Stomach (tissue), 8 donors: ENCODE measurements at regions not wholly inside any gene's neighbourhood (a gene's known extent, or its start where the extent isn't known, plus 50 kb on each side); places are given as distances from the start of the nearest gene placed in this dataset.

Experiments
- DNase-seq, 2 donors: peaks; one replicate each; pipeline versions ENCODE4 v3.0.0 to v3.0.0-alpha.2; 2013 to 2019
- H3K27ac ChIP-seq, 5 donors: fragments of 200-600 bp in 4 of 5; sonication (generic) in 4 of 5; one replicate each; pipeline ENCODE4 v1.5.1; 2013 to 2019; ENCODE audit warnings: mild to moderate bottlenecking in 1 of 5, moderate library complexity in 1 of 5
- H3K27me3 ChIP-seq, 3 donors: fragments of 200-600 bp; sonication (generic); one replicate each; pipeline ENCODE4 v1.5.1; 2017 to 2019; ENCODE audit warnings: mixed run types in 1 of 3
- H3K36me3 ChIP-seq, 4 donors: fragments of 200-600 bp; sonication (generic); 1 replicate in 3 of 4; 2 replicates in 1 of 4; pipeline ENCODE4 v1.5.1; 2016 to 2019
- H3K4me1 ChIP-seq, 4 donors: fragments of 200-600 bp; sonication (generic); one replicate each; pipeline ENCODE4 v1.5.1; 2016 to 2019
- H3K4me3 ChIP-seq, 4 donors: fragments of 200-600 bp; sonication (generic) in 3 of 4; one replicate each; pipeline ENCODE4 v1.5.1; 2016 to 2019; ENCODE audit warnings: mild to moderate bottlenecking in 1 of 4
- H3K9me3 ChIP-seq, 4 donors: fragments of 200-600 bp; sonication (generic); one replicate each; pipeline ENCODE4 v1.5.1; 2016 to 2019
- EP300 ChIP-seq: sonication (generic); formaldehyde crosslinking; IDR thresholded peaks from one replicate; pipeline ENCODE4 v1.6.1; 2017; ENCODE audit warnings: antibody characterized with exemption
- POLR2A ChIP-seq, 4 donors: fragments of 450-650 bp; IDR thresholded peaks; one replicate each; pipeline ENCODE4 v1.6.1; 2016; ENCODE audit warnings: antibody characterized with exemption in 4 of 4, control low read depth in 2 of 4, mild to moderate bottlenecking in 1 of 4, moderate library complexity in 1 of 4
- POLR2AphosphoS5 ChIP-seq, 3 donors: sonication (generic); formaldehyde crosslinking; IDR thresholded peaks; one replicate each; pipeline ENCODE4 v1.6.1; 2016; ENCODE audit warnings: antibody characterized with exemption in 3 of 3
- WGBS, 5 donors: extraction: QIAGEN DNeasy Blood & Tissue Kit in 3 of 5; methylation state at CpG; one replicate each; pipeline versions ENCODE4 v1.1.5 to v1.1.7; 2013 to 2018; 5-methylcytosine and 5-hydroxymethylcytosine counted together
- intact Hi-C: fragments of 100-400 bp; cut with DNase I; formaldehyde crosslinking; loops from one replicate; pipeline ENCODE4 v1.15.1; 2023; ENCODE audit warnings: low total_unique reads
- TF ChIP-seq, protein P1 (sequence below), 7 experiments: fragments of 450-650 bp in 4 of 7; fragments of 200-600 bp in 3 of 7; sonication (generic) in 3 of 7; IDR thresholded peaks; one replicate each; pipeline ENCODE4 v1.5.1; 2016 to 2019; ENCODE audit warnings: antibody characterized with exemption in 7 of 7, control low read depth in 2 of 7, mild to moderate bottlenecking in 1 of 7
- donor health status: healthy with polysubstance abuse.
- donor health status: Bipolar disorder and iron deficiency.
- donor health status: healthy.

- intact Hi-C loops: no loop called here
- no peaks in the 10 kb centered on the region for H3K36me3 ChIP-seq
Measured at GRCh38 chr14:60563113-60563512, 54.2 kb downstream of the SIX6 start.

GRCh38 chr14:60565211-60565610 lies 56.3 kb downstream of the SIX6 start:
- 42 to 61% (median 52%) methylated on average over 6 of the region's 6 CpGs for WGBS, 5 donors
- no peaks in the 10 kb centered on the region for H3K9me3 ChIP-seq
- no peak for TF ChIP-seq POLR2A (IDR thresholded peaks at IDR 0.05)
- TF ChIP-seq, protein P1, sequence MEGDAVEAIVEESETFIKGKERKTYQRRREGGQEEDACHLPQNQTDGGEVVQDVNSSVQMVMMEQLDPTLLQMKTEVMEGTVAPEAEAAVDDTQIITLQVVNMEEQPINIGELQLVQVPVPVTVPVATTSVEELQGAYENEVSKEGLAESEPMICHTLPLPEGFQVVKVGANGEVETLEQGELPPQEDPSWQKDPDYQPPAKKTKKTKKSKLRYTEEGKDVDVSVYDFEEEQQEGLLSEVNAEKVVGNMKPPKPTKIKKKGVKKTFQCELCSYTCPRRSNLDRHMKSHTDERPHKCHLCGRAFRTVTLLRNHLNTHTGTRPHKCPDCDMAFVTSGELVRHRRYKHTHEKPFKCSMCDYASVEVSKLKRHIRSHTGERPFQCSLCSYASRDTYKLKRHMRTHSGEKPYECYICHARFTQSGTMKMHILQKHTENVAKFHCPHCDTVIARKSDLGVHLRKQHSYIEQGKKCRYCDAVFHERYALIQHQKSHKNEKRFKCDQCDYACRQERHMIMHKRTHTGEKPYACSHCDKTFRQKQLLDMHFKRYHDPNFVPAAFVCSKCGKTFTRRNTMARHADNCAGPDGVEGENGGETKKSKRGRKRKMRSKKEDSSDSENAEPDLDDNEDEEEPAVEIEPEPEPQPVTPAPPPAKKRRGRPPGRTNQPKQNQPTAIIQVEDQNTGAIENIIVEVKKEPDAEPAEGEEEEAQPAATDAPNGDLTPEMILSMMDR (IDR thresholded peaks at IDR 0.05): no peak

More at GRCh38 chr14:60563113-60563512, 54.2 kb downstream of the SIX6 start:
- H3K27me3 ChIP-seq: no peaks in the 10 kb centered on the region
- H3K4me3 ChIP-seq: no peak overlapping the region
- WGBS, 5 donors: 15 to 49% (median 29%) methylated on average over 2 of the region's 2 CpGs
- H3K27ac ChIP-seq: no peak overlapping the region
- TF ChIP-seq EP300 (no peak), POLR2AphosphoS5 (IDR thresholded peaks at IDR 0.05) (no peak), POLR2A (IDR thresholded peaks at IDR 0.05) (no peak)
- TF ChIP-seq, protein P1 (IDR thresholded peaks at IDR 0.05): no peak
- H3K4me1 ChIP-seq: peaks cover 0 to 26% (median 11%) of the 10 kb centered on the region in 4 donors
- peak in 1 of 2 donors; percentile 55 for DNase-seq
- H3K9me3 ChIP-seq: no peaks in the 10 kb centered on the region

DNA sequence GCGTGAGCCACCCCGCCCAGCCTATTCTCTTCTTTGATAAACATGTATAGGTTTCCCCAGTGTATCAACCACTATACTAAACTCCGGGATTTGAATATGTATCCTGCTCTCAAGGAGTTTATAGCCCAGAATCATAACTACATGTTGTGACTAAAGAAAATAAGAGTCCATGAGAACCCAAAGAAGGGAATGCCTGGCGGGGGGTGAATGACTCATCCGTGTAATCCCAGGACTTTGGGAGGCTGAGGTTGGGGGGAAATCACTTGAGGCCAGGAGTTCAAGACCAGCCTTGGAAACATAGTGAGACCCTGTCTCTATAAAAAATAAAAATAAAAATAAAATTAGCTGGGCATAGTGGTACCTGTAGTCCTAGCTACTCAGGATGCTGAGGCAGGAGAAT lies 57.2 kb downstream of the SIX6 start:
- 88 to 94% (median 92%) methylated on average over 5 of the region's 5 CpGs for WGBS, 5 donors
- no peaks in the 10 kb centered on the region for H3K27me3 ChIP-seq
- H3K4me3 ChIP-seq: no peak overlapping the region
- H3K4me1 ChIP-seq: peaks cover 0 to 26% (median 8%) of the 10 kb centered on the region in 4 donors
- no peaks in the 10 kb centered on the region for H3K36me3 ChIP-seq
- no peaks in the 10 kb centered on the region for H3K9me3 ChIP-seq
- intact Hi-C loops: no loop called here
- no peak for TF ChIP-seq POLR2A (IDR thresholded peaks at IDR 0.05)
- H3K27ac ChIP-seq: no peak overlapping the region
- no peak for DNase-seq

More at GRCh38 chr14:60565211-60565610, 56.3 kb downstream of the SIX6 start:
- Histone ChIP-seq H3K4me3 (no peak overlapping the region), H3K4me1 (peaks cover 0 to 26% (median 8%) of the 10 kb centered on the region in 4 donors), H3K36me3 (no peaks in the 10 kb centered on the region), H3K27ac (no peak overlapping the region), H3K27me3 (no peaks in the 10 kb centered on the region)
- intact Hi-C loops: no loop called here
- no peak for DNase-seq

DNA sequence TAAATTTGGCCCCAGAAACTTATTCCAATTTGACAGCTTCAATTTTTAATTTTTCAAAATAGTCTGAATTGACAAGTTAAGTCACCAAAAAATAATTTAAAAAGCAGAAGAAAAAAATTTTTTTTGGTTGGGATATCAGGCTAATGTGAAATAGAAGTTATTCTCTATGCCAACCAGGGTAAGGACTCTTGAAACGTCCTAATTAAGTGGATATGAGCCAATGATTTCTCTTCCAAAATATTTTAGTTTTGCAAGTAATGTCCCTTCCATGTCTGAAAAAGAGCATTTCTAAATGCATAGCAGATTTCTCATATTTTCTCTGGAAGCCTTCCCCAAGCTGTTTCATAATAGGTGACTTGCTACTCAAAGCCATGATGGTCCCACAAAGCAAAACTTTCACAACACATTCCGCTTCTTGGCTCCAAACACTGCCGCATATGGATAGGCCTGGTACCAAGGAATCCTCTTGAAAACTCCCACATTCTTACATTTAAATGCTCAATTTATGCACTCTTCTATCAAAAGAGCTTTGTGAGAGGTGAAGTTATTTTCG lies 65.1 kb downstream of the SIX6 start:
- 85 to 90% (median 86%) methylated on average over 4 of the region's 4 CpGs for WGBS, 5 donors
- Histone ChIP-seq H3K36me3 (no peaks in the 10 kb centered on the region), H3K27me3 (no peaks in the 10 kb centered on the region), H3K4me1 (no peaks in the 10 kb centered on the region), H3K9me3 (no peaks in the 10 kb centered on the region), H3K27ac (no peak overlapping the region), H3K4me3 (no peak overlapping the region)
- no peak for DNase-seq
- TF ChIP-seq, protein P1 (IDR thresholded peaks at IDR 0.05): no peak
- TF ChIP-seq POLR2AphosphoS5 (IDR thresholded peaks at IDR 0.05): no peak
- no peak for TF ChIP-seq POLR2A (IDR thresholded peaks at IDR 0.05)
- no peak for TF ChIP-seq EP300
- intact Hi-C loops: no loop called here

GRCh38 chr14:60575008-60575407 lies 66.1 kb downstream of the SIX6 start:
- Histone ChIP-seq H3K4me1 (no peaks in the 10 kb centered on the region), H3K36me3 (no peaks in the 10 kb centered on the region), H3K27me3 (no peaks in the 10 kb centered on the region), H3K9me3 (no peaks in the 10 kb centered on the region), H3K4me3 (no peak overlapping the region), H3K27ac (no peak overlapping the region)
- no peak for DNase-seq
- 84 to 96% (median 88%) methylated on average over 2 of the region's 2 CpGs for WGBS, 5 donors
- no peak for TF ChIP-seq EP300
- TF ChIP-seq POLR2A (IDR thresholded peaks at IDR 0.05): no peak
- TF ChIP-seq POLR2AphosphoS5 (IDR thresholded peaks at IDR 0.05): no peak
- TF ChIP-seq, protein P1 (IDR thresholded peaks at IDR 0.05): no peak
- intact Hi-C loops: no loop called here
